NB4 (cell line): ENCODE measurements at regions not wholly inside any gene's neighbourhood (a gene's known extent, or its start where the extent isn't known, plus 50 kb on each side); places are given as distances from the start of the nearest gene placed in this dataset.

ENCODE experiments used
- DNase-seq: peaks from one replicate; pipeline ENCODE4 v3.0.0; 2010; ENCODE audit warnings: low read depth
- H3K4me3 ChIP-seq: one replicate; pipeline ENCODE4 v1.5.1; 2011; ENCODE audit warnings: mild to moderate bottlenecking, low read depth, low read length, moderate library complexity
- MYC ChIP-seq: IDR thresholded peaks from 2 replicates; pipeline ENCODE4 v1.6.1; 2011; ENCODE audit warnings: low read depth, low read length
- POLR2A ChIP-seq: IDR thresholded peaks from 2 replicates; pipeline ENCODE4 v1.6.1; 2011; ENCODE audit warnings: mild to moderate bottlenecking; ENCODE audit not compliant: insufficient read length; ENCODE audit errors: extremely low read depth
- TF ChIP-seq, protein P1 (sequence below): IDR thresholded peaks from one replicate; pipeline ENCODE4 v1.5.1; 2012; ENCODE audit warnings: low read depth, low read length
- TF ChIP-seq, protein P2 (sequence below): IDR thresholded peaks from 2 replicates; pipeline ENCODE4 v1.6.1; 2011; ENCODE audit warnings: low read depth, low read length

- TF ChIP-seq POLR2A: no peak
- TF ChIP-seq, protein P1, sequence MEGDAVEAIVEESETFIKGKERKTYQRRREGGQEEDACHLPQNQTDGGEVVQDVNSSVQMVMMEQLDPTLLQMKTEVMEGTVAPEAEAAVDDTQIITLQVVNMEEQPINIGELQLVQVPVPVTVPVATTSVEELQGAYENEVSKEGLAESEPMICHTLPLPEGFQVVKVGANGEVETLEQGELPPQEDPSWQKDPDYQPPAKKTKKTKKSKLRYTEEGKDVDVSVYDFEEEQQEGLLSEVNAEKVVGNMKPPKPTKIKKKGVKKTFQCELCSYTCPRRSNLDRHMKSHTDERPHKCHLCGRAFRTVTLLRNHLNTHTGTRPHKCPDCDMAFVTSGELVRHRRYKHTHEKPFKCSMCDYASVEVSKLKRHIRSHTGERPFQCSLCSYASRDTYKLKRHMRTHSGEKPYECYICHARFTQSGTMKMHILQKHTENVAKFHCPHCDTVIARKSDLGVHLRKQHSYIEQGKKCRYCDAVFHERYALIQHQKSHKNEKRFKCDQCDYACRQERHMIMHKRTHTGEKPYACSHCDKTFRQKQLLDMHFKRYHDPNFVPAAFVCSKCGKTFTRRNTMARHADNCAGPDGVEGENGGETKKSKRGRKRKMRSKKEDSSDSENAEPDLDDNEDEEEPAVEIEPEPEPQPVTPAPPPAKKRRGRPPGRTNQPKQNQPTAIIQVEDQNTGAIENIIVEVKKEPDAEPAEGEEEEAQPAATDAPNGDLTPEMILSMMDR: no peak
- no peak for TF ChIP-seq MYC
- TF ChIP-seq, protein P2, sequence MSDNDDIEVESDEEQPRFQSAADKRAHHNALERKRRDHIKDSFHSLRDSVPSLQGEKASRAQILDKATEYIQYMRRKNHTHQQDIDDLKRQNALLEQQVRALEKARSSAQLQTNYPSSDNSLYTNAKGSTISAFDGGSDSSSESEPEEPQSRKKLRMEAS: no peak
- H3K4me3 ChIP-seq: no peak overlapping the region
- no peak for DNase-seq
Measured at GRCh38 chr16:79395591-79395990, 204.9 kb downstream of the MAF start.

- H3K4me3 ChIP-seq: no peak overlapping the region
- TF ChIP-seq POLR2A (no peak), MYC (no peak)
- TF ChIP-seq, protein P2: no peak
- TF ChIP-seq, protein P1: no peak
- no peak for DNase-seq
Measured at GRCh38 chr16:79394206-79394605, 206.3 kb downstream of the MAF start.

- H3K4me3 ChIP-seq: no peak overlapping the region
- no peak for DNase-seq
- TF ChIP-seq, protein P1: no peak
- TF ChIP-seq MYC: no peak
- no peak for TF ChIP-seq POLR2A
- TF ChIP-seq, protein P2: no peak
Measured at GRCh38 chr16:79393564-79393963, 207.0 kb downstream of the MAF start.

- no peak overlapping the region for H3K4me3 ChIP-seq
- TF ChIP-seq, protein P2: no peak
- no peak for TF ChIP-seq POLR2A
- TF ChIP-seq, protein P1: no peak
- no peak for TF ChIP-seq MYC
Measured at GRCh38 chr16:79393127-79393526, 207.4 kb downstream of the MAF start.

DNA sequence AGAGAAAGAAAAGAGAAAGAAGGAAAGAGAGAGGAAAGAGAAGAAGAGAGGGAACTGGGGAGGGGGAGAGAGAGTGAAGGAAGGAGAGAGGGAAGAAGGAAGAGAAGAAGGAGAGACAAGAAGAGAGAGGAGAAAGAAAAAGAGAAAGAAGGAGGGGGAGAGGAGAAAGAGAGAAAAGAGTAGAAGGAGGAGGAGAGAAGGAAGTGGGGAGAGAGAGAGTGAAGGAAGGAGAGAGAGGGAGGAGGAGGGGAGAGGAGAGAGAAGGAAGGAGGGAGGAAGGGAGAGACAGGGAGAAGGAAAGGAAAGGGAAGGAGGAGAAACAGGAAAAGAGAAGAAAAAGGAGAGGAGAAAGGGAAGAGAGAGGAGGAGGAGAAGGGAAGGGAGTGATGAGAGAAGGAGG, 208.5 kb downstream of the MAF start:
- DNase-seq: no peak
- TF ChIP-seq POLR2A (no peak), MYC (no peak)
- TF ChIP-seq, protein P1: no peak
- TF ChIP-seq, protein P2: no peak
- H3K4me3 ChIP-seq: no peak overlapping the region

More at GRCh38 chr16:79393127-79393526, 207.4 kb downstream of the MAF start:
- no peak for DNase-seq

GRCh38 chr16:79391395-79391794, 209.1 kb downstream of the MAF start:
- no peak for DNase-seq
- no peak overlapping the region for H3K4me3 ChIP-seq
- TF ChIP-seq MYC (no peak), POLR2A (no peak)
- TF ChIP-seq, protein P1: no peak
- TF ChIP-seq, protein P2: no peak
